Upper lobe of left lung (tissue), 6 donors: ENCODE measurements at regions not wholly inside any gene's neighbourhood (a gene's known extent, or its start where the extent isn't known, plus 50 kb on each side); places are given as distances from the start of the nearest gene placed in this dataset.

Experiments
- ATAC-seq, 2 donors: fragments of 200-7000 bp; cut with Tn5 transposase; one replicate each; pipeline ENCODE4 v1.9.1; 2022; ENCODE audit warnings: mild to moderate bottlenecking in 2 of 2, moderate library complexity in 2 of 2; ENCODE audit not compliant: low FRiP score in 2 of 2
- DNase-seq, 2 donors: peaks; one replicate each; pipeline ENCODE4 v3.0.0-alpha.2; 2019 to 2020
- H3K27ac ChIP-seq, 4 donors: fragments of 200-600 bp; sonication (generic); one replicate each; pipeline ENCODE4 v1.5.1; 2016 to 2019
- H3K27me3 ChIP-seq, 4 donors: fragments of 200-600 bp; sonication (generic); one replicate each; pipeline ENCODE4 v1.5.1; 2017 to 2019
- H3K36me3 ChIP-seq, 4 donors: fragments of 200-600 bp; sonication (generic); one replicate each; pipeline ENCODE4 v1.5.1; 2016 to 2019
- H3K4me1 ChIP-seq, 4 donors: fragments of 200-600 bp; sonication (generic); one replicate each; pipeline ENCODE4 v1.5.1; 2018 to 2019
- H3K4me3 ChIP-seq, 4 donors: fragments of 200-600 bp; sonication (generic); one replicate each; pipeline ENCODE4 v1.5.1; 2017 to 2019; ENCODE audit warnings: mild to moderate bottlenecking in 2 of 4, moderate library complexity in 1 of 4
- H3K9me3 ChIP-seq, 4 donors: fragments of 200-600 bp; sonication (generic); one replicate each; pipeline ENCODE4 v1.5.1; 2018 to 2019
- CTCF ChIP-seq, 6 experiments: fragments of 450-650 bp in 4 of 6; fragments of 200-600 bp in 2 of 6; sonication (generic) in 2 of 6; IDR thresholded peaks; one replicate each; pipeline ENCODE4 v1.5.1; 2016 to 2019; ENCODE audit warnings: antibody characterized with exemption in 6 of 6
- EP300 ChIP-seq, 4 donors: sonication (generic); formaldehyde crosslinking; IDR thresholded peaks; one replicate each; pipeline ENCODE4 v1.5.1; 2017; ENCODE audit warnings: antibody characterized with exemption in 4 of 4, control low read depth in 2 of 4
- POLR2A ChIP-seq, 4 donors: fragments of 450-650 bp; IDR thresholded peaks; one replicate each; pipeline ENCODE4 v1.5.1; 2016 to 2017; ENCODE audit warnings: antibody characterized with exemption in 4 of 4, mild to moderate bottlenecking in 2 of 4
- POLR2AphosphoS5 ChIP-seq, 2 donors: sonication (generic); formaldehyde crosslinking; IDR thresholded peaks; one replicate each; pipeline ENCODE4 v1.5.1; 2017; ENCODE audit warnings: antibody characterized with exemption in 2 of 2
- WGBS, 2 donors: methylation state at CpG; one replicate each; pipeline ENCODE4 v1.1.5; 2017 to 2018; 5-methylcytosine and 5-hydroxymethylcytosine counted together
- donor health status: DM: no; HTN: no; CAD: no; lungs with moderate emphysema.
- donor health status: DM: no; HTN: yes; CAD: no; lungs with severe emphysema.

GRCh38 chr7:109179601-109180000 is 609.9 kb downstream of the DNAJB9 start:
- H3K36me3 ChIP-seq = no peaks in the 10 kb centered on the region
- no peaks in the 10 kb centered on the region for H3K27me3 ChIP-seq
- no peak overlapping the region for H3K4me3 ChIP-seq
- DNase-seq = no peak
- H3K4me1 ChIP-seq = no peaks in the 10 kb centered on the region
- ATAC-seq = no peak
- WGBS, 2 donors = 72 to 79% methylated on average over 3 of the region's 3 CpGs
- peaks cover 0 to 6% (median 2%) of the 10 kb centered on the region in 4 donors for H3K9me3 ChIP-seq
- H3K27ac ChIP-seq = no peak overlapping the region
- TF ChIP-seq CTCF (IDR thresholded peaks at IDR 0.05) = no peak
- no peak for TF ChIP-seq POLR2AphosphoS5 (IDR thresholded peaks at IDR 0.05)
- no peak for TF ChIP-seq POLR2A (IDR thresholded peaks at IDR 0.05)
- no peak for TF ChIP-seq EP300 (IDR thresholded peaks at IDR 0.05)

GRCh38 chr7:109190766-109191398 is 621.2 kb downstream of the DNAJB9 start:
- WGBS, 2 donors = 87 to 89% methylated on average over 2 of the region's 2 CpGs
- Histone ChIP-seq H3K27me3 (no peaks in the 10 kb centered on the region), H3K36me3 (no peaks in the 10 kb centered on the region), H3K27ac (no peak overlapping the region), H3K4me3 (no peak overlapping the region), H3K4me1 (no peaks in the 10 kb centered on the region), H3K9me3 (peaks cover 0 to 4% (median 0%) of the 10 kb centered on the region in 4 donors)
- TF ChIP-seq CTCF (IDR thresholded peaks at IDR 0.05) (no peak), POLR2AphosphoS5 (IDR thresholded peaks at IDR 0.05) (no peak), POLR2A (IDR thresholded peaks at IDR 0.05) (no peak), EP300 (IDR thresholded peaks at IDR 0.05) (no peak)
- ATAC-seq = no peak
- no peak for DNase-seq

GRCh38 chr7:109206196-109206595 is 636.5 kb downstream of the DNAJB9 start:
- Histone ChIP-seq H3K27ac (no peak overlapping the region), H3K9me3 (peaks cover 0 to 4% (median 0%) of the 10 kb centered on the region in 4 donors), H3K4me1 (no peaks in the 10 kb centered on the region), H3K4me3 (no peak overlapping the region), H3K36me3 (no peaks in the 10 kb centered on the region), H3K27me3 (no peaks in the 10 kb centered on the region)
- TF ChIP-seq POLR2AphosphoS5 (IDR thresholded peaks at IDR 0.05) (no peak), EP300 (IDR thresholded peaks at IDR 0.05) (no peak), CTCF (IDR thresholded peaks at IDR 0.05) (no peak), POLR2A (IDR thresholded peaks at IDR 0.05) (no peak)
- no peak for ATAC-seq
- DNase-seq = no peak
- 93 to 97% methylated on average over 2 of the region's 2 CpGs for WGBS, 2 donors

DNA sequence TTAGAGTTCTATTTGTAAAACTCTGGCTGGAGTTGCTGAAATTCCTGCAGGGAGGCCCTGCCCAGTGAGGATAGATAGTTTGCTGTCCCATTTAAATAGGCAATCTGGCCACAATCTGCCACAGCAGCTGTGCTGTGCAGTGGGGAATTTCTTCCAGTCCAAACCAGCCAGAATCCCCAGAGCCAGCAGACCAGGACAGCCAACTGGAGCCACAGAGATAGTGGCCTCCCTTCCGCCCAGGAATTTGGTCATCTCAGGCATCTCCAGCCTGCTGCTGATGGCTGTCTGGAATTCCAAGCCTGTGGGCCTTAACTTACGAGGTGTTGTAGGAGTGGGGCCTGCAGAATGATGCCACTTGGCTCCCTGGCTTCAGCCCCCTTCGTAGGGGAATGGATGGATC is 643.4 kb downstream of the DNAJB9 start:
- 42 to 87% methylated on average over 2 to 3 of the region's 3 CpGs for WGBS, 2 donors
- no peaks in the 10 kb centered on the region for H3K36me3 ChIP-seq
- no peaks in the 10 kb centered on the region for H3K27me3 ChIP-seq
- no peaks in the 10 kb centered on the region for H3K4me1 ChIP-seq
- H3K27ac ChIP-seq = no peak overlapping the region
- no peak overlapping the region for H3K4me3 ChIP-seq
- DNase-seq = no peak
- TF ChIP-seq POLR2AphosphoS5 (IDR thresholded peaks at IDR 0.05) (no peak), POLR2A (IDR thresholded peaks at IDR 0.05) (no peak), EP300 (IDR thresholded peaks at IDR 0.05) (no peak), CTCF (IDR thresholded peaks at IDR 0.05) (no peak)
- no peak for ATAC-seq
- no peaks in the 10 kb centered on the region for H3K9me3 ChIP-seq

DNA sequence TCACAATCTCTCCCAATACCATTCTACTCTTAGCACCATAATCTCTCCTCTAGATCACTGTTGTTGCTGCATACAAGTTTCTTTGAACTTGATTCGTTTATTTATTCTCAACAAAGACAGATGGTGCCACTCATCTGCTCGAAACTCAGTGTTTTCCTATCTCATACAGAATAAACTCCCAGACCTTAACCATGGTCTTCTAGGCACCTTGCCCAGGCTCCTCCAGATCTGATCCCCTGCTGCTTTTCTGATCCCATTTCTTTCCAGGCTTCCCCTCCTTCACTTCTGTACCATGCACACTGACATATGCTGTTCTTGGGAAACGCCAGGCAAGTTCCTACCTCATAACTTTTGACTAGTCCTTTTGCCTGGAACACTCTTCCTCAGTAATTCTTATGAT is 645.7 kb downstream of the DNAJB9 start:
- no peaks in the 10 kb centered on the region for H3K27me3 ChIP-seq
- TF ChIP-seq POLR2AphosphoS5 (IDR thresholded peaks at IDR 0.05) (no peak), CTCF (IDR thresholded peaks at IDR 0.05) (no peak), POLR2A (IDR thresholded peaks at IDR 0.05) (no peak), EP300 (IDR thresholded peaks at IDR 0.05) (no peak)
- DNase-seq (no peak), ATAC-seq (no peak)
- H3K36me3 ChIP-seq = no peaks in the 10 kb centered on the region
- whole genome bisulfite sequencing, 2 donors = 61% methylated on average over 3 of the region's 3 CpGs
- no peak overlapping the region for H3K4me3 ChIP-seq
- no peaks in the 10 kb centered on the region for H3K4me1 ChIP-seq
- no peak overlapping the region for H3K27ac ChIP-seq
- no peaks in the 10 kb centered on the region for H3K9me3 ChIP-seq
